M059J (cell line): ENCODE measurements at regions not wholly inside any gene's neighbourhood (a gene's known extent, or its start where the extent isn't known, plus 50 kb on each side); places are given as distances from the start of the nearest gene placed in this dataset.

Experiments used
- DNase-seq: peaks from one replicate; pipeline ENCODE4 v3.0.0-alpha.2; 2012; ENCODE audit warnings: low read depth

DNA sequence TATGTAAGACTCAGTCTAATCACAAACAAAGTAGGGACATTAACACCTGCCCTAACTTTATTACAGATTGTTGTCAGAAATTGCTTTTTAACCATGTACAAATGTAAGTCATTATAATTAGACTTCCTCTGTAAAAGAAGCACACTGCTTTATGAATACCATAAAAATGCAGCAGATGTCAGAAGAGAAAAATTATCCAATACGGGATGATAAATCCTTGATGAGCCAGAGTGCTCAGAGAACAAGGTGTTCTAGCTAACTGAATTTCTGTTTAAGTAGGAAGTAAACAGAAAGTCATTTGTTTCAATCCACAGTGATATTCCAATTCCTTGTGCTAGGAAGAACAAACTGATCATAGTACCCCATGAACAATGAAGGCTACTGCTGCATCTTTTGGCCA, 54.6 kb upstream of the BMPER start:
- no peak for DNase-seq

DNA sequence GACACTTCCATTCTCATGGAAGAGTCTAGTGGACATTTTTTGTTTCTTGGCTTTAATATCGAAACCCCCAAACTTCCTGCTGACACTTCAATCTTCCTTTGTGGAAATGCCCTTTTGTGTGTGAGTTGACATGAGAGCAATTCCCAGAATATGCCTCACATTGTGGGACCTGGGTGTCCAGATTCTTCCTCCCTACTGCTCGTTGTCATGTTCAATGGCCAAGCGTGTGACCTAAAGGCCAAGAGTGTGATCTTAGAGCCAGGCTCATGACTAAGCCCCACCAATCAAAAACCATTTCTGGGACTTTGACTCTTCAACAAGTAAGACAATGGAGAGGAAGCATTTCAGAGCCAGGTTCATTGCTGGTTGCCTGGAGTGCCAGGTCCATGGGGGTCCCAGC, 52.5 kb upstream of the BMPER start:
- no peak for DNase-seq

DNA sequence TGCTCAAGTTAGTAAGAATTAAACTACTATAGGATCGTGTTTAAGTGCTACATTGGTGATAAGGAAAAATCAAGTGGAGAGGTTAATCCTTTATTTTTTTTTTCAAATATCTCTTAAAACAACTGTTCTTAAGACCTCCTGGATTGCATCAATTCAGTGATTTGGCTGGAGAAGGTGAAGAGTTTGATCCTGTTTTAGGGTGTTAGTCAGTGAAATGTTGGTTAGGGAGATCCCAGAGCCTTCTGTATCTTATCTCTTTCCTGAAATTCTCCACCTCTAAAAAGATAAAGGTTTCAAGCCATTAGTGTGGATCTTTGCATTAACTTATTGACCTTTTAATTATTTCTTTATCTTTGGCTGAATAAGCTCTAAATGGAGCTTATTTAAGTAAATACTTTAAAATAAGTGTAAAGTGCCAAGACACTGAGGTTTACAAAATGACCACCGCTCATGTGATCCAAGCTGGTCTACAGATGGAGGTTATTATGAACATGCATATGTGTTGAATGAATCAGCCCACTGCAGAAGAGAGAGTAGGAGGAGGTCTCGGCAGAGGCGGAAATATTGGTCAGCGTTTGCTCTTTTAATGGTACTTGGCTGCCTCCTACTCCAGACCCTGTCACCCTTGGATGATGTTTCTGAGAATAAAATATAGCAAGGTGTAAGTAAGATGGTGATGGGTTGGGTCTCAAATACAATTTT, 51.8 kb upstream of the BMPER start:
- DNase-seq, result peak; percentile 61

DNA sequence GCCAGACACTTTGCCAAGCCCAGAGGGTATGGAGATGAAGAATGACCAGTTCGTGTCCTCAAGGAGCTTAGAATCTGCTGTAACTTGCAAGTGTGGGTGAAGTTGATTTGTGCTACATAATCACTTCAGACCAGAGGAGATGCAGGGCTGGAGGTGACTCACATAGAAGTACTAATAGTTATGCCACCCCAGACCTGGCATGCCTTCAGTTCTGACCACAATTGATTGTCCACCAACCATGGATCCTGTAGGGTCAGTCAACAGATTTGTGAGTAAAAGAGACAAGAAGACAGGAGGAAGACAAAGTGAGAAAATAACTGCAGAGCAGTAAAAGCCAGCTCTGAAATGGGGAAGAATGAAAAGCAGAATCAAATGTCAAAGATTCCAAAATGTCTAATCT, 51.2 kb upstream of the BMPER start:
- DNase-seq, result peak; percentile 97

DNA sequence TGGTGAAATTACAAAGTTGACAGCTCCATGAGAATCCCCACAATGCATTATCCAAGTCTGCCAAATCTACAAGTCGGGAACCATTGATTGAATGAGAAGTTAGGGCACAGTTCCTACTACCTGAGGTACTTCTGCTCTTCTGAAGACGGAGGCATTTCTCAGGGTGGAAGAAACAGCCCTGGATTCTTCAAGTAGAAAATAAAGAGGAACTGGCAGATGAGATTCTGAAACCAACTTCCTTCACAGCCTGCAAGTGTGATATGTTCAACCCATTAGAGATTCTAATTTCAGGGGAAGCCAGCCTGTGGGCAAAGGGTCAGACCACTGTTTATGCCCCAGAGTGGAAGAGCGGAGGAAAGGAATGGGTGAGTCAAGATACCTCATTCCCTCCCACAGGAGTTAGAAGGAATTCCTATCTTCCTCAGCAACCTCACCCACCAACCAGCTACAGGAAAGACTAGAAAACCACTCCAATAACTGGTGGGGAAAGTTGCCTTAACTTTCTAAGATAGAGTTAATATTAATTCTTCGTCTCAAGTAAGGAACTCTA, 50.5 kb upstream of the BMPER start:
- DNase-seq, result peak; percentile 97
